ENCODE measurements at regions not wholly inside any gene's neighbourhood (a gene's known extent, or its start where the extent isn't known, plus 50 kb on each side); places are given as distances from the start of the nearest gene placed in this dataset.
A peak's percentile ranks its signal among the peaks of the same experiment; 100 is the strongest.

GRCh38 chr19:32177686-32178085, 167.7 kb upstream of the ZNF507 start:
- Histone ChIP-seq H3K27me3 (ENCODE audit: control insufficient read depth in 4 of 4, insufficient read depth in 4 of 4, low read length in 3 of 4) (no peaks in the 10 kb centered on the region), H3K9me3 (ENCODE audit: control insufficient read depth in 4 of 4, low read length in 3 of 4) (no peaks in the 10 kb centered on the region), H3K9ac (ENCODE audit: low read depth in 1 of 2, low read length in 2 of 2) (no peak overlapping the region), H3K4me3 (ENCODE audit: low read depth in 1 of 3, low read length in 3 of 3) (no peak overlapping the region), H3K36me3 (ENCODE audit: control insufficient read depth in 4 of 4, insufficient read depth in 3 of 4, low read depth in 1 of 4, low read length in 3 of 4) (no peaks in the 10 kb centered on the region), H3K27ac (ENCODE audit: low read depth in 1 of 2, low read length in 2 of 2) (no peak overlapping the region), H3K4me1 (ENCODE audit: control insufficient read depth in 4 of 4, insufficient read depth in 4 of 4, low read length in 3 of 4) (no peaks in the 10 kb centered on the region)
- TF ChIP-seq RAD21 (IDR thresholded peaks at IDR 0.05) (no peak), SP1 (IDR thresholded peaks at IDR 0.05) (no peak), ATF3 (IDR thresholded peaks at IDR 0.05) (no peak), TAF1 (conservative IDR thresholded peaks at IDR 0.05) (no peak), FOXA1 (IDR thresholded peaks at IDR 0.05) (no peak), MAX (IDR thresholded peaks at IDR 0.05) (no peak), HNF4G (IDR thresholded peaks at IDR 0.05) (no peak), YY1 (IDR thresholded peaks at IDR 0.05) (no peak), REST (IDR thresholded peaks at IDR 0.05) (no peak)
- no peak for DNase-seq (ENCODE audit: low spot score)

- Histone ChIP-seq H3K36me3 (ENCODE audit: control insufficient read depth in 4 of 4, insufficient read depth in 3 of 4, low read depth in 1 of 4, low read length in 3 of 4) (no peaks in the 10 kb centered on the region), H3K27me3 (ENCODE audit: control insufficient read depth in 4 of 4, insufficient read depth in 4 of 4, low read length in 3 of 4) (no peaks in the 10 kb centered on the region), H3K4me3 (ENCODE audit: low read depth in 1 of 3, low read length in 3 of 3) (no peak overlapping the region), H3K4me1 (ENCODE audit: control insufficient read depth in 4 of 4, insufficient read depth in 4 of 4, low read length in 3 of 4) (no peaks in the 10 kb centered on the region), H3K9ac (ENCODE audit: low read depth in 1 of 2, low read length in 2 of 2) (no peak overlapping the region), H3K27ac (ENCODE audit: low read depth in 1 of 2, low read length in 2 of 2) (no peak overlapping the region), H3K9me3 (ENCODE audit: control insufficient read depth in 4 of 4, low read length in 3 of 4) (no peaks in the 10 kb centered on the region)
- WGBS = 81% methylated on average over 5 of the region's 5 CpGs
- peak; percentile 6 for DNase-seq (ENCODE audit: low spot score)
- no peak for TF ChIP-seq SP1 (IDR thresholded peaks at IDR 0.05)
Observed at GRCh38 chr19:32178401-32178800, 167.0 kb upstream of the ZNF507 start.

GRCh38 chr19:32178956-32179355, 166.5 kb upstream of the ZNF507 start:
- H3K36me3 ChIP-seq (ENCODE audit: control insufficient read depth in 4 of 4, insufficient read depth in 3 of 4, low read depth in 1 of 4, low read length in 3 of 4) = no peaks in the 10 kb centered on the region
- no peak overlapping the region for H3K4me3 ChIP-seq (ENCODE audit: low read depth in 1 of 3, low read length in 3 of 3)
- no peak overlapping the region for H3K27ac ChIP-seq (ENCODE audit: low read depth in 1 of 2, low read length in 2 of 2)
- DNase-seq (ENCODE audit: low spot score) = peak; percentile 27
- H3K27me3 ChIP-seq (ENCODE audit: control insufficient read depth in 4 of 4, insufficient read depth in 4 of 4, low read length in 3 of 4) = no peaks in the 10 kb centered on the region
- no peaks in the 10 kb centered on the region for H3K4me1 ChIP-seq (ENCODE audit: control insufficient read depth in 4 of 4, insufficient read depth in 4 of 4, low read length in 3 of 4)
- 72% methylated on average over 7 of the region's 7 CpGs for WGBS
- H3K9ac ChIP-seq (ENCODE audit: low read depth in 1 of 2, low read length in 2 of 2) = no peak overlapping the region
- TF ChIP-seq HNF4G (IDR thresholded peaks at IDR 0.05) = no peak
- TF ChIP-seq TAF1 (conservative IDR thresholded peaks at IDR 0.05) = no peak
- no peak for TF ChIP-seq ATF3 (IDR thresholded peaks at IDR 0.05)
- no peak for TF ChIP-seq NR2F2 (IDR thresholded peaks at IDR 0.05)
- TF ChIP-seq EGR1 (IDR thresholded peaks at IDR 0.05; ENCODE audit: low read depth in 2 of 2) = no peak
- no peak for TF ChIP-seq GABPA (IDR thresholded peaks at IDR 0.05 in 1 of 2, conservative IDR thresholded peaks at IDR 0.05 in 1 of 2)
- no peak for TF ChIP-seq REST (IDR thresholded peaks at IDR 0.05)
- TF ChIP-seq ZBTB33 (IDR thresholded peaks at IDR 0.05) = no peak
- TF ChIP-seq RAD21 (IDR thresholded peaks at IDR 0.05) = no peak
- no peaks in the 10 kb centered on the region for H3K9me3 ChIP-seq (ENCODE audit: control insufficient read depth in 4 of 4, low read length in 3 of 4)
